HepG2 (cell line): ENCODE measurements at regions not wholly inside any gene's neighbourhood (a gene's known extent, or its start where the extent isn't known, plus 50 kb on each side); places are given as distances from the start of the nearest gene placed in this dataset.

Experiments used
- EP300 ChIP-seq, 3 experiments: sonication (generic) in 1 of 3; formaldehyde crosslinking in 1 of 3; IDR thresholded peaks; 2 replicates each; pipeline versions ENCODE4 v1.5.1 to v1.6.1; 2011 to 2020; ENCODE audit warnings: low read depth in 2 of 3, low read length in 2 of 3, borderline replicate concordance in 1 of 3, improper control_type of control experiment in 1 of 3, mild to moderate bottlenecking in 1 of 3, missing genetic modification reagents in 1 of 3, moderate library complexity in 1 of 3
- GTF3A ChIP-seq: sonication (generic); formaldehyde crosslinking; conservative IDR thresholded peaks from 2 replicates; pipeline ENCODE4 v1.4.0; 2020; ENCODE audit warnings: mild to moderate bottlenecking, missing genetic modification reagents
- MAFF ChIP-seq: IDR thresholded peaks from 2 replicates; pipeline ENCODE4 v1.6.1; 2011; ENCODE audit warnings: low read depth, low read length, improper control_type of control experiment
- MAX ChIP-seq: IDR thresholded peaks from 2 replicates; pipeline ENCODE4 v1.6.1; 2012; ENCODE audit warnings: inconsistent platforms
- NCOA2 ChIP-seq: sonication (generic); formaldehyde crosslinking; IDR thresholded peaks from 2 replicates; pipeline ENCODE4 v1.8.0; 2022; ENCODE audit warnings: inconsistent platforms
- TRIM22 ChIP-seq: fragments of 450-650 bp; IDR thresholded peaks from 2 replicates; pipeline ENCODE4 v1.6.1; 2017
- ZNF205 ChIP-seq: IDR thresholded peaks from 2 replicates; pipeline ENCODE4 v1.6.1; 2018; ENCODE audit warnings: missing biosample characterization, missing genetic modification reagents
- ZNF629 ChIP-seq: sonication (generic); formaldehyde crosslinking; conservative IDR thresholded peaks from 2 replicates; pipeline ENCODE4 v1.5.0; 2020; ENCODE audit warnings: missing genetic modification reagents
- ZNF749 ChIP-seq: sonication (generic); formaldehyde crosslinking; IDR thresholded peaks from 2 replicates; pipeline ENCODE4 v1.8.0; 2022; ENCODE audit warnings: mild to moderate bottlenecking, missing genetic modification reagents, moderate library complexity, borderline replicate concordance
- TF ChIP-seq, protein P1 (sequence below): sonication (generic); formaldehyde crosslinking; IDR thresholded peaks from 2 replicates; pipeline ENCODE4 v1.9.0; 2021; ENCODE audit warnings: missing genetic modification reagents, borderline replicate concordance
- TF ChIP-seq, protein P2 (sequence below): sonication (generic); formaldehyde crosslinking; IDR thresholded peaks from 2 replicates; pipeline ENCODE4 v1.5.1; 2020; ENCODE audit warnings: mild to moderate bottlenecking, missing genetic modification reagents, moderate library complexity

GRCh38 chr3:193842832-193843473, 249.9 kb downstream of the OPA1 start:
- no peak for TF ChIP-seq ZNF749
- TF ChIP-seq MAX: no peak
- TF ChIP-seq, protein P1, sequence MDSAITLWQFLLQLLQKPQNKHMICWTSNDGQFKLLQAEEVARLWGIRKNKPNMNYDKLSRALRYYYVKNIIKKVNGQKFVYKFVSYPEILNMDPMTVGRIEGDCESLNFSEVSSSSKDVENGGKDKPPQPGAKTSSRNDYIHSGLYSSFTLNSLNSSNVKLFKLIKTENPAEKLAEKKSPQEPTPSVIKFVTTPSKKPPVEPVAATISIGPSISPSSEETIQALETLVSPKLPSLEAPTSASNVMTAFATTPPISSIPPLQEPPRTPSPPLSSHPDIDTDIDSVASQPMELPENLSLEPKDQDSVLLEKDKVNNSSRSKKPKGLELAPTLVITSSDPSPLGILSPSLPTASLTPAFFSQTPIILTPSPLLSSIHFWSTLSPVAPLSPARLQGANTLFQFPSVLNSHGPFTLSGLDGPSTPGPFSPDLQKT (CRISPR knock-in tag): no peak
- TF ChIP-seq, protein P2, sequence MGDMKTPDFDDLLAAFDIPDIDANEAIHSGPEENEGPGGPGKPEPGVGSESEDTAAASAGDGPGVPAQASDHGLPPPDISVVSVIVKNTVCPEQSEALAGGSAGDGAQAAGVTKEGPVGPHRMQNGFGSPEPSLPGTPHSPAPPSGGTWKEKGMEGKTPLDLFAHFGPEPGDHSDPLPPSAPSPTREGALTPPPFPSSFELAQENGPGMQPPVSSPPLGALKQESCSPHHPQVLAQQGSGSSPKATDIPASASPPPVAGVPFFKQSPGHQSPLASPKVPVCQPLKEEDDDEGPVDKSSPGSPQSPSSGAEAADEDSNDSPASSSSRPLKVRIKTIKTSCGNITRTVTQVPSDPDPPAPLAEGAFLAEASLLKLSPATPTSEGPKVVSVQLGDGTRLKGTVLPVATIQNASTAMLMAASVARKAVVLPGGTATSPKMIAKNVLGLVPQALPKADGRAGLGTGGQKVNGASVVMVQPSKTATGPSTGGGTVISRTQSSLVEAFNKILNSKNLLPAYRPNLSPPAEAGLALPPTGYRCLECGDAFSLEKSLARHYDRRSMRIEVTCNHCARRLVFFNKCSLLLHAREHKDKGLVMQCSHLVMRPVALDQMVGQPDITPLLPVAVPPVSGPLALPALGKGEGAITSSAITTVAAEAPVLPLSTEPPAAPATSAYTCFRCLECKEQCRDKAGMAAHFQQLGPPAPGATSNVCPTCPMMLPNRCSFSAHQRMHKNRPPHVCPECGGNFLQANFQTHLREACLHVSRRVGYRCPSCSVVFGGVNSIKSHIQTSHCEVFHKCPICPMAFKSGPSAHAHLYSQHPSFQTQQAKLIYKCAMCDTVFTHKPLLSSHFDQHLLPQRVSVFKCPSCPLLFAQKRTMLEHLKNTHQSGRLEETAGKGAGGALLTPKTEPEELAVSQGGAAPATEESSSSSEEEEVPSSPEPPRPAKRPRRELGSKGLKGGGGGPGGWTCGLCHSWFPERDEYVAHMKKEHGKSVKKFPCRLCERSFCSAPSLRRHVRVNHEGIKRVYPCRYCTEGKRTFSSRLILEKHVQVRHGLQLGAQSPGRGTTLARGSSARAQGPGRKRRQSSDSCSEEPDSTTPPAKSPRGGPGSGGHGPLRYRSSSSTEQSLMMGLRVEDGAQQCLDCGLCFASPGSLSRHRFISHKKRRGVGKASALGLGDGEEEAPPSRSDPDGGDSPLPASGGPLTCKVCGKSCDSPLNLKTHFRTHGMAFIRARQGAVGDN (CRISPR knock-in tag): no peak
- TF ChIP-seq ZNF629 (CRISPR knock-in tag): no peak
- TF ChIP-seq MAFF: no peak
- TF ChIP-seq EP300 (IDR thresholded peaks at IDR 0.05; ENCODE audit: low read depth in 2 of 2, low read length in 2 of 2): no peak
- no peak for TF ChIP-seq EP300 (CRISPR knock-in tag; IDR thresholded peaks at IDR 0.05; ENCODE audit: borderline replicate concordance)
- no peak for TF ChIP-seq NCOA2 (CRISPR knock-in tag)
- TF ChIP-seq ZNF205: no peak
- no peak for TF ChIP-seq TRIM22
- TF ChIP-seq GTF3A (CRISPR knock-in tag): no peak
